ENCODE measurements at regions not wholly inside any gene's neighbourhood (a gene's known extent, or its start where the extent isn't known, plus 50 kb on each side); places are given as distances from the start of the nearest gene placed in this dataset.
"Not testable (repeated sequence)": the region's sequence is repeated elsewhere in the genome, so short reads cannot be mapped to it uniquely, and the experiment has no call there.

GRCh38 chr6:153309651-153310050 lies 178.6 kb upstream of the RGS17 start:
- Histone ChIP-seq H3K4me1 (ENCODE audit: control insufficient read depth, low read depth, low read length) (no peaks in the 10 kb centered on the region), H3K9me3 (ENCODE audit: control insufficient read depth, low read depth, low read length) (no peaks in the 10 kb centered on the region), H3K9ac (ENCODE audit: low read length) (no peak overlapping the region), H3K27me3 (ENCODE audit: control insufficient read depth, insufficient read depth, low read length) (no peaks in the 10 kb centered on the region), H3K4me3 (ENCODE audit: low read length) (no peak overlapping the region), H3K36me3 (ENCODE audit: control insufficient read depth, low read depth, low read length) (no peaks in the 10 kb centered on the region), H3K27ac (ENCODE audit: low read length) (no peak overlapping the region)

- Histone ChIP-seq H3K9me3 (ENCODE audit: control insufficient read depth, low read depth, low read length) (no peaks in the 10 kb centered on the region), H3K27me3 (ENCODE audit: control insufficient read depth, insufficient read depth, low read length) (no peaks in the 10 kb centered on the region), H3K9ac (ENCODE audit: low read length) (no peak overlapping the region), H3K4me1 (ENCODE audit: control insufficient read depth, low read depth, low read length) (no peaks in the 10 kb centered on the region), H3K27ac (ENCODE audit: low read length) (no peak overlapping the region), H3K36me3 (ENCODE audit: control insufficient read depth, low read depth, low read length) (no peaks in the 10 kb centered on the region), H3K4me3 (ENCODE audit: low read length) (no peak overlapping the region)
Measured at GRCh38 chr6:153302133-153302532, 171.1 kb upstream of the RGS17 start.

GRCh38 chr6:153301602-153302001 lies 170.5 kb upstream of the RGS17 start:
- no peak overlapping the region for H3K27ac ChIP-seq (ENCODE audit: low read length)

GRCh38 chr6:153282456-153282855 lies 151.4 kb upstream of the RGS17 start:
- H3K4me3 ChIP-seq (ENCODE audit: low read length); H3K9ac ChIP-seq (ENCODE audit: low read length); H3K27me3 ChIP-seq (ENCODE audit: control insufficient read depth, insufficient read depth, low read length); H3K9me3 ChIP-seq (ENCODE audit: control insufficient read depth, low read depth, low read length); H3K4me1 ChIP-seq (ENCODE audit: control insufficient read depth, low read depth, low read length); H3K36me3 ChIP-seq (ENCODE audit: control insufficient read depth, low read depth, low read length); H3K27ac ChIP-seq (ENCODE audit: low read length): not testable (repeated sequence)

More at GRCh38 chr6:153301602-153302001, 170.5 kb upstream of the RGS17 start:
- Histone ChIP-seq H3K4me1 (ENCODE audit: control insufficient read depth, low read depth, low read length) (no peaks in the 10 kb centered on the region), H3K9ac (ENCODE audit: low read length) (no peak overlapping the region), H3K9me3 (ENCODE audit: control insufficient read depth, low read depth, low read length) (no peaks in the 10 kb centered on the region), H3K4me3 (ENCODE audit: low read length) (no peak overlapping the region), H3K36me3 (ENCODE audit: control insufficient read depth, low read depth, low read length) (no peaks in the 10 kb centered on the region), H3K27me3 (ENCODE audit: control insufficient read depth, insufficient read depth, low read length) (no peaks in the 10 kb centered on the region)

- H3K9me3 ChIP-seq (ENCODE audit: control insufficient read depth, low read depth, low read length), result no peaks in the 10 kb centered on the region
- no peak overlapping the region for H3K27ac ChIP-seq (ENCODE audit: low read length)
- no peak overlapping the region for H3K4me3 ChIP-seq (ENCODE audit: low read length)
- no peak overlapping the region for H3K9ac ChIP-seq (ENCODE audit: low read length)
- no peaks in the 10 kb centered on the region for H3K4me1 ChIP-seq (ENCODE audit: control insufficient read depth, low read depth, low read length)
- no peaks in the 10 kb centered on the region for H3K36me3 ChIP-seq (ENCODE audit: control insufficient read depth, low read depth, low read length)
- no peaks in the 10 kb centered on the region for H3K27me3 ChIP-seq (ENCODE audit: control insufficient read depth, insufficient read depth, low read length)
Measured at GRCh38 chr6:153275997-153276396, 144.9 kb upstream of the RGS17 start.

- Histone ChIP-seq H3K36me3 (ENCODE audit: control insufficient read depth, low read depth, low read length) (no peaks in the 10 kb centered on the region), H3K4me1 (ENCODE audit: control insufficient read depth, low read depth, low read length) (no peaks in the 10 kb centered on the region), H3K9me3 (ENCODE audit: control insufficient read depth, low read depth, low read length) (no peaks in the 10 kb centered on the region), H3K27me3 (ENCODE audit: control insufficient read depth, insufficient read depth, low read length) (no peaks in the 10 kb centered on the region), H3K4me3 (ENCODE audit: low read length) (no peak overlapping the region), H3K9ac (ENCODE audit: low read length) (no peak overlapping the region), H3K27ac (ENCODE audit: low read length) (no peak overlapping the region)
Measured at GRCh38 chr6:153272201-153272980, 141.3 kb upstream of the RGS17 start.

- Histone ChIP-seq H3K4me3 (ENCODE audit: low read length) (no peak overlapping the region), H3K9ac (ENCODE audit: low read length) (no peak overlapping the region), H3K27me3 (ENCODE audit: control insufficient read depth, insufficient read depth, low read length) (no peaks in the 10 kb centered on the region), H3K36me3 (ENCODE audit: control insufficient read depth, low read depth, low read length) (no peaks in the 10 kb centered on the region), H3K4me1 (ENCODE audit: control insufficient read depth, low read depth, low read length) (no peaks in the 10 kb centered on the region), H3K27ac (ENCODE audit: low read length) (no peak overlapping the region), H3K9me3 (ENCODE audit: control insufficient read depth, low read depth, low read length) (no peaks in the 10 kb centered on the region)
Measured at GRCh38 chr6:153263489-153263888, 132.4 kb upstream of the RGS17 start.

- Histone ChIP-seq H3K36me3 (ENCODE audit: control insufficient read depth, low read depth, low read length) (no peaks in the 10 kb centered on the region), H3K4me3 (ENCODE audit: low read length) (no peak overlapping the region), H3K9me3 (ENCODE audit: control insufficient read depth, low read depth, low read length) (no peaks in the 10 kb centered on the region), H3K9ac (ENCODE audit: low read length) (no peak overlapping the region), H3K4me1 (ENCODE audit: control insufficient read depth, low read depth, low read length) (no peaks in the 10 kb centered on the region), H3K27me3 (ENCODE audit: control insufficient read depth, insufficient read depth, low read length) (no peaks in the 10 kb centered on the region), H3K27ac (ENCODE audit: low read length) (no peak overlapping the region)
Measured at GRCh38 chr6:153251326-153251725, 120.2 kb upstream of the RGS17 start.

- Histone ChIP-seq H3K9me3 (ENCODE audit: control insufficient read depth, low read depth, low read length) (no peaks in the 10 kb centered on the region), H3K9ac (ENCODE audit: low read length) (no peak overlapping the region), H3K27ac (ENCODE audit: low read length) (no peak overlapping the region), H3K36me3 (ENCODE audit: control insufficient read depth, low read depth, low read length) (no peaks in the 10 kb centered on the region), H3K4me1 (ENCODE audit: control insufficient read depth, low read depth, low read length) (no peaks in the 10 kb centered on the region), H3K4me3 (ENCODE audit: low read length) (no peak overlapping the region), H3K27me3 (ENCODE audit: control insufficient read depth, insufficient read depth, low read length) (no peaks in the 10 kb centered on the region)
Measured at GRCh38 chr6:153237670-153238069, 106.6 kb upstream of the RGS17 start.

- Histone ChIP-seq H3K4me1 (ENCODE audit: control insufficient read depth, low read depth, low read length) (no peaks in the 10 kb centered on the region), H3K27me3 (ENCODE audit: control insufficient read depth, insufficient read depth, low read length) (peaks cover 5% of the 10 kb centered on the region), H3K4me3 (ENCODE audit: low read length) (no peak overlapping the region), H3K36me3 (ENCODE audit: control insufficient read depth, low read depth, low read length) (no peaks in the 10 kb centered on the region), H3K9me3 (ENCODE audit: control insufficient read depth, low read depth, low read length) (no peaks in the 10 kb centered on the region), H3K9ac (ENCODE audit: low read length) (no peak overlapping the region), H3K27ac (ENCODE audit: low read length) (no peak overlapping the region)
Measured at GRCh38 chr6:153231048-153231646, 100.1 kb upstream of the RGS17 start.

GRCh38 chr6:153218184-153218792 lies 87.2 kb upstream of the RGS17 start:
- Histone ChIP-seq H3K4me1 (ENCODE audit: control insufficient read depth, low read depth, low read length) (no peaks in the 10 kb centered on the region), H3K9ac (ENCODE audit: low read length) (no peak overlapping the region), H3K27ac (ENCODE audit: low read length) (no peak overlapping the region), H3K36me3 (ENCODE audit: control insufficient read depth, low read depth, low read length) (no peaks in the 10 kb centered on the region), H3K4me3 (ENCODE audit: low read length) (no peak overlapping the region), H3K27me3 (ENCODE audit: control insufficient read depth, insufficient read depth, low read length) (no peaks in the 10 kb centered on the region), H3K9me3 (ENCODE audit: control insufficient read depth, low read depth, low read length) (no peaks in the 10 kb centered on the region)

GRCh38 chr6:153216789-153217188 lies 85.7 kb upstream of the RGS17 start:
- H3K36me3 ChIP-seq (ENCODE audit: control insufficient read depth, low read depth, low read length), result no peaks in the 10 kb centered on the region
- H3K9ac ChIP-seq (ENCODE audit: low read length), result no peak overlapping the region
- H3K4me1 ChIP-seq (ENCODE audit: control insufficient read depth, low read depth, low read length), result no peaks in the 10 kb centered on the region
- no peaks in the 10 kb centered on the region for H3K27me3 ChIP-seq (ENCODE audit: control insufficient read depth, insufficient read depth, low read length)
- H3K27ac ChIP-seq (ENCODE audit: low read length), result no peak overlapping the region
- no peaks in the 10 kb centered on the region for H3K9me3 ChIP-seq (ENCODE audit: control insufficient read depth, low read depth, low read length)
- H3K4me3 ChIP-seq (ENCODE audit: low read length), result no peak overlapping the region
